SK-N-SH (cell line): ENCODE measurements at regions not wholly inside any gene's neighbourhood (a gene's known extent, or its start where the extent isn't known, plus 50 kb on each side); places are given as distances from the start of the nearest gene placed in this dataset.

Experiments
- CTCF ChIA-PET: fragments of 300-600, 350-600 bp; formaldehyde crosslinking; extraction: SDS; loops from one replicate; lab custom pipeline; 2021; lab: Yijun Ruan, JAX
- POLR2A ChIA-PET: fragments of 350-600 bp; sonication (Branson Sonifier 250); formaldehyde crosslinking; extraction: SDS; loops from one replicate; lab custom pipeline; 2020; ENCODE audit warnings: antibody characterized with exemption, inconsistent platforms; lab: Yijun Ruan, JAX
- DNase-seq: peaks from one replicate; pipeline ENCODE4 v3.0.0; 2012
- H2AFZ ChIP-seq: fragments of 200-600 bp; sonication (generic); 2 replicates; pipeline ENCODE4 v1.8.1; 2016; ENCODE audit warnings: antibody characterized with exemption, mild to moderate bottlenecking, low read depth
- H3F3A ChIP-seq: fragments of 200-600 bp; sonication (generic); replicated peaks from 2 replicates; pipeline ENCODE3; 2016; ENCODE audit warnings: antibody characterized with exemption, mild to moderate bottlenecking; ENCODE audit not compliant: insufficient read depth
- H3K27ac ChIP-seq, 2 experiments: fragments of 200-500 bp in 1 of 2; fragments of 200-600 bp in 1 of 2; sonication (Bioruptor generic) in 1 of 2; sonication (generic), shearing (Covaris generic) in 1 of 2; 2 replicates each; pipeline versions ENCODE4 v1.5.1 to v1.6.1; 2014 to 2016; ENCODE audit warnings: low read depth in 2 of 2, inconsistent platforms in 1 of 2, low read length in 1 of 2, mild to moderate bottlenecking in 1 of 2, mixed read lengths in 1 of 2
- H3K27me3 ChIP-seq: fragments of 200-600 bp; sonication (generic), shearing (Covaris generic); 2 replicates; pipeline ENCODE4 v1.6.1; 2016; ENCODE audit warnings: mixed run types; ENCODE audit not compliant: insufficient read depth
- H3K36me3 ChIP-seq, 2 experiments: fragments of 200-500 bp in 1 of 2; fragments of 200-600 bp in 1 of 2; sonication (Bioruptor generic) in 1 of 2; sonication (generic) in 1 of 2; replicated peaks in 1 of 2; 2 replicates each; pipeline versions ENCODE3 to v1.5.1; 2014 to 2016; ENCODE audit warnings: low read length in 1 of 2, mild to moderate bottlenecking in 1 of 2; ENCODE audit not compliant: insufficient read depth in 2 of 2, control insufficient read depth in 1 of 2
- H3K4me1 ChIP-seq, 2 experiments: fragments of 200-500 bp in 1 of 2; fragments of 200-600 bp in 1 of 2; sonication (Bioruptor generic) in 1 of 2; sonication (generic), shearing (Covaris generic) in 1 of 2; 2 replicates each; pipeline versions ENCODE4 v1.5.1 to v1.6.1; 2014 to 2016; ENCODE audit warnings: low read depth in 1 of 2, low read length in 1 of 2, mixed run types in 1 of 2; ENCODE audit not compliant: insufficient read depth in 2 of 2, control insufficient read depth in 1 of 2
- H3K4me2 ChIP-seq: fragments of 200-600 bp; sonication (generic), shearing (Covaris generic); 2 replicates; pipeline ENCODE4 v1.6.1; 2017; ENCODE audit warnings: mixed run types
- H3K4me3 ChIP-seq, 2 experiments: fragments of 200-500 bp in 1 of 2; fragments of 200-600 bp in 1 of 2; sonication (Bioruptor generic) in 1 of 2; sonication (generic), shearing (Covaris generic) in 1 of 2; 2 replicates each; pipeline versions ENCODE4 v1.5.1 to v1.8.1; 2014 to 2016; ENCODE audit warnings: low read depth in 2 of 2, inconsistent platforms in 1 of 2, low read length in 1 of 2, mild to moderate bottlenecking in 1 of 2, mixed read lengths in 1 of 2, moderate library complexity in 1 of 2
- H3K79me2 ChIP-seq: fragments of 200-600 bp; sonication (generic); 2 replicates; pipeline ENCODE4 v1.8.1; 2017; ENCODE audit warnings: mild to moderate bottlenecking; ENCODE audit not compliant: insufficient read depth
- H3K9ac ChIP-seq: fragments of 200-600 bp; sonication (generic); 2 replicates; pipeline ENCODE4 v1.6.1; 2017; ENCODE audit warnings: mixed run types
- H3K9me2 ChIP-seq: fragments of 200-600 bp; sonication (generic); 2 replicates; pipeline ENCODE4 v1.6.1; 2017; ENCODE audit warnings: mixed run types
- H3K9me3 ChIP-seq: fragments of 200-600 bp; sonication (generic); 2 replicates; pipeline ENCODE4 v1.6.1; 2017; ENCODE audit warnings: mixed run types, mild to moderate bottlenecking, moderate library complexity
- H4K20me1 ChIP-seq: fragments of 200-600 bp; sonication (generic); 2 replicates; pipeline ENCODE4 v1.6.1; 2017; ENCODE audit warnings: mild to moderate bottlenecking, mixed run types; ENCODE audit not compliant: insufficient read depth
- EZH2phosphoT487 ChIP-seq: fragments of 200-600 bp; sonication (generic); IDR thresholded peaks from 2 replicates; pipeline ENCODE4 v1.6.1; 2017; ENCODE audit warnings: low read depth, mixed run types, mild to moderate bottlenecking, antibody characterized with exemption, moderate library complexity, borderline replicate concordance
- FOSL2 ChIP-seq: IDR thresholded peaks from 2 replicates; pipeline ENCODE4 v1.4.0; 2012; ENCODE audit warnings: low read depth, mild to moderate bottlenecking, moderate library complexity, borderline replicate concordance
- FOXJ3 ChIP-seq: sonication (generic); formaldehyde crosslinking; IDR thresholded peaks from 2 replicates; pipeline ENCODE4 v1.5.1; 2020; ENCODE audit warnings: mild to moderate bottlenecking, missing genetic modification reagents
- FOXM1 ChIP-seq: IDR thresholded peaks from 2 replicates; pipeline ENCODE4 v1.4.0; 2012; ENCODE audit warnings: low read depth, mild to moderate bottlenecking
- GABPA ChIP-seq: IDR thresholded peaks from 2 replicates; pipeline ENCODE4 v1.4.0; 2012; ENCODE audit warnings: low read depth, mild to moderate bottlenecking
- GATA2 ChIP-seq: sonication (generic); formaldehyde crosslinking; IDR thresholded peaks from 2 replicates; pipeline ENCODE4 v1.5.0; 2020; ENCODE audit warnings: mild to moderate bottlenecking, missing genetic modification reagents
- NFIC ChIP-seq: IDR thresholded peaks from 2 replicates; pipeline ENCODE4 v1.4.0; 2012; ENCODE audit warnings: borderline replicate concordance
- POLR2AphosphoS5 ChIP-seq: IDR thresholded peaks from 2 replicates; pipeline ENCODE4 v1.6.1; 2012; ENCODE audit warnings: low read depth, low read length
- RAD21 ChIP-seq: IDR thresholded peaks from 2 replicates; pipeline ENCODE4 v1.6.1; 2012; ENCODE audit warnings: mild to moderate bottlenecking, low read length
- RCOR1 ChIP-seq: fragments of 150-350 bp; IDR thresholded peaks from 2 replicates; pipeline ENCODE4 v1.6.1; 2017; ENCODE audit warnings: antibody characterized with exemption, low read length
- RFX5 ChIP-seq: IDR thresholded peaks from 2 replicates; pipeline ENCODE4 v1.6.1; 2012; ENCODE audit warnings: mild to moderate bottlenecking, improper control_type of control experiment, low read length
- TEAD4 ChIP-seq: IDR thresholded peaks from 2 replicates; pipeline ENCODE4 v1.4.0; 2012; ENCODE audit warnings: mild to moderate bottlenecking, borderline replicate concordance; ENCODE audit not compliant: insufficient read depth
- YY1 ChIP-seq: IDR thresholded peaks from 2 replicates; pipeline ENCODE4 v1.4.0; 2012; ENCODE audit warnings: low read depth, mild to moderate bottlenecking
- WGBS: methylation state at CpG from one replicate; pipeline ENCODE4 v1.1.6; 2017; ENCODE audit warnings: low lambda C conversion rate; 5-methylcytosine and 5-hydroxymethylcytosine counted together
- TF ChIP-seq, protein P1 (sequence below): IDR thresholded peaks from 2 replicates; pipeline ENCODE4 v1.6.1; 2012; ENCODE audit warnings: mild to moderate bottlenecking, low read depth, low read length, moderate library complexity
- TF ChIP-seq, protein P2 (sequence below): fragments of 150-350 bp; IDR thresholded peaks from 2 replicates; pipeline ENCODE4 v1.6.1; 2016; ENCODE audit warnings: mild to moderate bottlenecking, low read depth, low read length
- TF ChIP-seq, protein P3 (sequence below): IDR thresholded peaks from 2 replicates; pipeline ENCODE4 v1.4.0; 2012; ENCODE audit warnings: low read depth, borderline replicate concordance
- TF ChIP-seq, protein P4 (sequence below): fragments of 150-350 bp; IDR thresholded peaks from 2 replicates; pipeline ENCODE4 v1.6.1; 2017; ENCODE audit warnings: antibody characterized with exemption, low read length, low read depth, borderline replicate concordance
- TF ChIP-seq, protein P5 (sequence below): IDR thresholded peaks from 2 replicates; pipeline ENCODE4 v1.4.0; 2012; ENCODE audit warnings: low read depth, borderline replicate concordance
- TF ChIP-seq, protein P6 (sequence below): IDR thresholded peaks from 2 replicates; pipeline ENCODE4; 2012

DNA sequence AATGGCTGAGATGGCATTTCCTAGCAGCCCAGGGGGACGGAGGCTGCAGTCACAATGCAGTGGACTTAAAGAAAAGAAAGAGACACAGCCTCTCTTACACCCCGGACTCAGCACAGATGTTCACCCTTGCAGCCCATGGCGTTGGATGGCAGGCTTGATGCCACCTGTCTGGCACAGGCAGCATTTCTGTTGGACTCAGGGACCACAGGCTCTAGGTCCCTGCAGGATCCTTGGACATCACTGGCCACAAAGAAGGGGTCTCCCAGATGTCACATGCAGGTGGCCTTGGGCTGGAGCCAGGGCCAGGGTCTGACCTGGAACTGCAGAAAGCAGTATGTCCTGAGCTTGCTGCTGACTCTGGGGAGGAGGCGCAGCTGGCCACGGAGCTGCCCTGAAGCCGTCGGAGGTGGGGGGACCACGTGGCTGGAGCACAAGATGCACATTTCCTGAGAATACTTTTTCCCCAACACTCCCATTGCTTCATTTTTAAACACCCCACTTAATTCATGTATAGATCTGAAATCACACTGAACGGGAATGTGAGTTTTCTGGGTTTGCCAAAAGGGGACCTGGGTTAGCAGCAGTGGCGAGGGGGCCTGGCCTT lies 102.3 kb upstream of the SULF2 start:
- H2AFZ ChIP-seq: no peak overlapping the region
- H3K27ac ChIP-seq: no peak overlapping the region
- TF ChIP-seq, protein P1, sequence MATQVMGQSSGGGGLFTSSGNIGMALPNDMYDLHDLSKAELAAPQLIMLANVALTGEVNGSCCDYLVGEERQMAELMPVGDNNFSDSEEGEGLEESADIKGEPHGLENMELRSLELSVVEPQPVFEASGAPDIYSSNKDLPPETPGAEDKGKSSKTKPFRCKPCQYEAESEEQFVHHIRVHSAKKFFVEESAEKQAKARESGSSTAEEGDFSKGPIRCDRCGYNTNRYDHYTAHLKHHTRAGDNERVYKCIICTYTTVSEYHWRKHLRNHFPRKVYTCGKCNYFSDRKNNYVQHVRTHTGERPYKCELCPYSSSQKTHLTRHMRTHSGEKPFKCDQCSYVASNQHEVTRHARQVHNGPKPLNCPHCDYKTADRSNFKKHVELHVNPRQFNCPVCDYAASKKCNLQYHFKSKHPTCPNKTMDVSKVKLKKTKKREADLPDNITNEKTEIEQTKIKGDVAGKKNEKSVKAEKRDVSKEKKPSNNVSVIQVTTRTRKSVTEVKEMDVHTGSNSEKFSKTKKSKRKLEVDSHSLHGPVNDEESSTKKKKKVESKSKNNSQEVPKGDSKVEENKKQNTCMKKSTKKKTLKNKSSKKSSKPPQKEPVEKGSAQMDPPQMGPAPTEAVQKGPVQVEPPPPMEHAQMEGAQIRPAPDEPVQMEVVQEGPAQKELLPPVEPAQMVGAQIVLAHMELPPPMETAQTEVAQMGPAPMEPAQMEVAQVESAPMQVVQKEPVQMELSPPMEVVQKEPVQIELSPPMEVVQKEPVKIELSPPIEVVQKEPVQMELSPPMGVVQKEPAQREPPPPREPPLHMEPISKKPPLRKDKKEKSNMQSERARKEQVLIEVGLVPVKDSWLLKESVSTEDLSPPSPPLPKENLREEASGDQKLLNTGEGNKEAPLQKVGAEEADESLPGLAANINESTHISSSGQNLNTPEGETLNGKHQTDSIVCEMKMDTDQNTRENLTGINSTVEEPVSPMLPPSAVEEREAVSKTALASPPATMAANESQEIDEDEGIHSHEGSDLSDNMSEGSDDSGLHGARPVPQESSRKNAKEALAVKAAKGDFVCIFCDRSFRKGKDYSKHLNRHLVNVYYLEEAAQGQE: no peak
- TF ChIP-seq FOXM1: no peak
- TF ChIP-seq NFIC: no peak
- no peak for TF ChIP-seq TEAD4
- TF ChIP-seq RFX5: no peak
- TF ChIP-seq, protein P2, sequence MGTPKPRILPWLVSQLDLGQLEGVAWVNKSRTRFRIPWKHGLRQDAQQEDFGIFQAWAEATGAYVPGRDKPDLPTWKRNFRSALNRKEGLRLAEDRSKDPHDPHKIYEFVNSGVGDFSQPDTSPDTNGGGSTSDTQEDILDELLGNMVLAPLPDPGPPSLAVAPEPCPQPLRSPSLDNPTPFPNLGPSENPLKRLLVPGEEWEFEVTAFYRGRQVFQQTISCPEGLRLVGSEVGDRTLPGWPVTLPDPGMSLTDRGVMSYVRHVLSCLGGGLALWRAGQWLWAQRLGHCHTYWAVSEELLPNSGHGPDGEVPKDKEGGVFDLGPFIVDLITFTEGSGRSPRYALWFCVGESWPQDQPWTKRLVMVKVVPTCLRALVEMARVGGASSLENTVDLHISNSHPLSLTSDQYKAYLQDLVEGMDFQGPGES: no peak
- TF ChIP-seq, protein P3, sequence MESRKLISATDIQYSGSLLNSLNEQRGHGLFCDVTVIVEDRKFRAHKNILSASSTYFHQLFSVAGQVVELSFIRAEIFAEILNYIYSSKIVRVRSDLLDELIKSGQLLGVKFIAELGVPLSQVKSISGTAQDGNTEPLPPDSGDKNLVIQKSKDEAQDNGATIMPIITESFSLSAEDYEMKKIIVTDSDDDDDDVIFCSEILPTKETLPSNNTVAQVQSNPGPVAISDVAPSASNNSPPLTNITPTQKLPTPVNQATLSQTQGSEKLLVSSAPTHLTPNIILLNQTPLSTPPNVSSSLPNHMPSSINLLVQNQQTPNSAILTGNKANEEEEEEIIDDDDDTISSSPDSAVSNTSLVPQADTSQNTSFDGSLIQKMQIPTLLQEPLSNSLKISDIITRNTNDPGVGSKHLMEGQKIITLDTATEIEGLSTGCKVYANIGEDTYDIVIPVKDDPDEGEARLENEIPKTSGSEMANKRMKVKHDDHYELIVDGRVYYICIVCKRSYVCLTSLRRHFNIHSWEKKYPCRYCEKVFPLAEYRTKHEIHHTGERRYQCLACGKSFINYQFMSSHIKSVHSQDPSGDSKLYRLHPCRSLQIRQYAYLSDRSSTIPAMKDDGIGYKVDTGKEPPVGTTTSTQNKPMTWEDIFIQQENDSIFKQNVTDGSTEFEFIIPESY: no peak
- TF ChIP-seq RAD21: no peak
- no peak for TF ChIP-seq GABPA
- TF ChIP-seq YY1: no peak
- TF ChIP-seq, protein P4, sequence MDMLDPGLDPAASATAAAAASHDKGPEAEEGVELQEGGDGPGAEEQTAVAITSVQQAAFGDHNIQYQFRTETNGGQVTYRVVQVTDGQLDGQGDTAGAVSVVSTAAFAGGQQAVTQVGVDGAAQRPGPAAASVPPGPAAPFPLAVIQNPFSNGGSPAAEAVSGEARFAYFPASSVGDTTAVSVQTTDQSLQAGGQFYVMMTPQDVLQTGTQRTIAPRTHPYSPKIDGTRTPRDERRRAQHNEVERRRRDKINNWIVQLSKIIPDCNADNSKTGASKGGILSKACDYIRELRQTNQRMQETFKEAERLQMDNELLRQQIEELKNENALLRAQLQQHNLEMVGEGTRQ: no peak
- TF ChIP-seq FOXJ3 (CRISPR knock-in tag): no peak
- no peak for TF ChIP-seq FOSL2
- no peak for TF ChIP-seq POLR2AphosphoS5
- no peak for TF ChIP-seq GATA2 (CRISPR knock-in tag)
- TF ChIP-seq, protein P5, sequence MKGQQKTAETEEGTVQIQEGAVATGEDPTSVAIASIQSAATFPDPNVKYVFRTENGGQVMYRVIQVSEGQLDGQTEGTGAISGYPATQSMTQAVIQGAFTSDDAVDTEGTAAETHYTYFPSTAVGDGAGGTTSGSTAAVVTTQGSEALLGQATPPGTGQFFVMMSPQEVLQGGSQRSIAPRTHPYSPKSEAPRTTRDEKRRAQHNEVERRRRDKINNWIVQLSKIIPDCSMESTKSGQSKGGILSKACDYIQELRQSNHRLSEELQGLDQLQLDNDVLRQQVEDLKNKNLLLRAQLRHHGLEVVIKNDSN: no peak
- no peak for TF ChIP-seq RCOR1
- TF ChIP-seq EZH2phosphoT487: no peak
- TF ChIP-seq, protein P6, sequence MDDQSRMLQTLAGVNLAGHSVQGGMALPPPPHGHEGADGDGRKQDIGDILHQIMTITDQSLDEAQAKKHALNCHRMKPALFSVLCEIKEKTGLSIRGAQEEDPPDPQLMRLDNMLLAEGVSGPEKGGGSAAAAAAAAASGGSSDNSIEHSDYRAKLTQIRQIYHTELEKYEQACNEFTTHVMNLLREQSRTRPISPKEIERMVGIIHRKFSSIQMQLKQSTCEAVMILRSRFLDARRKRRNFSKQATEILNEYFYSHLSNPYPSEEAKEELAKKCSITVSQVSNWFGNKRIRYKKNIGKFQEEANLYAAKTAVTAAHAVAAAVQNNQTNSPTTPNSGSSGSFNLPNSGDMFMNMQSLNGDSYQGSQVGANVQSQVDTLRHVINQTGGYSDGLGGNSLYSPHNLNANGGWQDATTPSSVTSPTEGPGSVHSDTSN: no peak
- TF ChIP-seq, all 33 proteins: peak for 0
- no peaks in the 10 kb centered on the region for H3K36me3 ChIP-seq
- no peak overlapping the region for H3K9ac ChIP-seq
- WGBS: 47% methylated on average over 9 of the region's 10 CpGs
- H3K4me3 ChIP-seq: no peak overlapping the region
- no peaks in the 10 kb centered on the region for H3F3A ChIP-seq
- CTCF ChIA-PET: no interaction called here
- no peaks in the 10 kb centered on the region for H3K27me3 ChIP-seq
- no peaks in the 10 kb centered on the region for H4K20me1 ChIP-seq
- POLR2A ChIA-PET: no interaction called here
- H3K9me2 ChIP-seq: no peaks in the 10 kb centered on the region
- H3K4me1 ChIP-seq: no peaks in the 10 kb centered on the region; a peak in 1 of 4 replicates
- no peak overlapping the region for H3K4me2 ChIP-seq
- H3K79me2 ChIP-seq: no peaks in the 10 kb centered on the region
- H3K9me3 ChIP-seq: no peaks in the 10 kb centered on the region
- DNase-seq: no peak
